NCI-H748 (cell line): ENCODE measurements at regions not wholly inside any gene's neighbourhood (a gene's known extent, or its start where the extent isn't known, plus 50 kb on each side); places are given as distances from the start of the nearest gene placed in this dataset.

Experiments used
- DNase-seq: peaks from one replicate; lab custom pipeline; 2025; ENCODE audit not compliant: unreplicated experiment; lab: John Stamatoyannopoulos, UW

- DNase-seq = no peak
Measured at GRCh38 chr6:44660561-44661220, 273.2 kb downstream of the CDC5L start.

DNA sequence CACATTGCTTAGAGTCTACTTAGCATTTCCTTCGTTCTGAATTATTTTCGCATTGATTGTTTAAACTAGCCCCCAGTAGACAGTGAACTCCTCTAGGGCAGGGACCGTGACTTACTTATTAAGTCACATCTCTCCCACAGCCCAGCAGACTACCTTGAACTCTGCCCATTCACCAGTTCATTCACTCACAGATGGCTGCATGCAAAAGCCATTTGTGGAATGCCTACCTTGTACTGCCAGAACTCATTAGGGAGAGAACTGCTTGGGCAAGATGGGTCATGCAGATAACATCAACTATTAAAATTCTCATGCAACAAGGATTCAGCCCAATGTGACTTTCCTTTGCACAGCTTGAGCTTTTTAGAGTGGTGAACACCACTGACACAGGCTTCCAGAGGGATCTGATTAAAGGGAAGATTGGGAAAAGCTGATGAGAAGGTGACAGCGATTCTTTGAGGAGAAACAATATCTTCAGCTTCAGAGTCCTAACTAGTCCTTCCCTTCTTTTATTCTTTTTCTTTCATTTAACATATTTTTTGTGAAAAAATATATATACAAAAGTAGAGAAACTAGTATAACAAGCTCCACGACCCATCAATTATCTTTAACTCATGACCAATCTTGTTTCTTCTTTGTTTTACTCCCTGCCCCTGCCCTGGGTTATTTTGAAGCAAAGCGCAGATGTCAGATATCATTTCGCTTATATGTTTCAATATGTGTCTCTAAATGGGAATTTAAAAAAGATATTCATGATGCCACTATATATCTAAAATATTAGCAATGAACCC lies 273.9 kb downstream of the CDC5L start:
- DNase-seq = no peak

DNA sequence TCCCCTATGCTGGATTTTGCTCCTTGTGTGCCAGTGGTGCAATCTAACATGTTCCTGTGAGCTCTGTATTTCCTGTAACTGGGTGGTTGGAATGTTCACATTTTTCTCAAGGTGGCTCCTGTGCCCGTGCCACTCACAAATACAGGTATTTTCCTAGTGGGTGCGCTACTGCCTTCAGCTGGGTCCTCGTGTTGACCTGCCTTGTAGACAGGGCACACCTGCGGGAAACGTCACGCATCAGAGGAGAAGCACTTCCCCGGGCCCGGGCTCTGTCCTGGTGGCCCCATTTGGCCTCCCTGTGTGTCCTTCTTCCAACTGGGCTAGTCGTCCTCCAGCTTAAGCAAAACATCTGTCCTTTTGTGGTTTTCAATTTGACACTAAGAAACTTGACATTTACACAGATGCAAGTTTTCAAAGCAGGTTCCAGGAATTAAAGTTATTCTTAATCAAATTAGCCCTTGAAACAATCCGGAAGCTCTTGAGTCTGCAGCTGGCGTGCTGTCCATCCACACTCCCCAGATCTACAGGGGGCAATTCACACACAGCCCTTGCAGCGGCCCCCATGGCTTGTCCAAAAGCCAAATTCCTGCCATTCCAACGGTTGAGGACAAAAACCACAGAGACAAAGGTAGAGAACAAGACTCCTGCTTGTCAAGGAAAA lies 275.1 kb downstream of the CDC5L start:
- peak; percentile 37 for DNase-seq

GRCh38 chr6:44663860-44664634 lies 276.5 kb downstream of the CDC5L start:
- no peak for DNase-seq

DNA sequence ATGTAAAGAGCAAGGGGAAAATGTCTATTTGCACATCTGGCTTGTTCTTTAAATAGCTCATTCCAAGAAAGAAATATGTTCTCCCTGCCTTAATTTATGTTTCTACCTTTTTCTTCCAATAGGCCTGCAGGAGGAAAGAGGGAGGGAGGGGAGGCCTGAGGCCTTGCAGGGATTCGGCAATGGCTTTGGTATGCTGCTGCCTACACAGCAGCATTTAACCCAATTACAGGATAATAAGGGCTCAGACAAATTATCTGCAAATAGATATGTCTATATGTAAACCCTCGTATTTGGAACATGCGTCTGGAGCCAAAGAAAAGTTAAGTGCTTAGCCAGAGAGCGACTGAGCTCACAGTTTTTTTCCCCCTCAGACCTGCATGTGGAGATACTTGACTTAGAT lies 277.2 kb downstream of the CDC5L start:
- DNase-seq = peak; percentile 39

DNA sequence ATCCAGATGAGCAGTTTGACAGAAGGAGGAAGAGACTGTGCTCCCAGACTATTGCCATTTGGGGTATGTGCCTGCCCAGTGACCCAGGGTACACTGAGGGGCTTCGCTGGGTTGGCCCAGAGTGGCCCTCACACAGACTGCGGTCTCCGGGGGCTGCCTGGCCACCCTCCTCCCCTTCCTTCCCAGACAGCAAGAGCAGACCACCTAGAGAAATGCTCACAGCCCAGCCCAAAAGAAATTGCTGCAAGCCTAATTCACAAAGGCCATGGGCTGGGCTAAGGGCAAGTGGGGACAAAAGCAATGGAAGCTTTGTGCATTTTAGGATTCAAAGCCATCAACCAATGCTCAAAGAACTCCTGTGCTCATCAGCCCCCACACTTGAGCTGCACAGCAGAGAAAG lies 277.6 kb downstream of the CDC5L start:
- no peak for DNase-seq

GRCh38 chr6:44665683-44666082 lies 278.2 kb downstream of the CDC5L start:
- no peak for DNase-seq

- DNase-seq = no peak
Measured at GRCh38 chr6:44666324-44666723, 278.8 kb downstream of the CDC5L start.

DNA sequence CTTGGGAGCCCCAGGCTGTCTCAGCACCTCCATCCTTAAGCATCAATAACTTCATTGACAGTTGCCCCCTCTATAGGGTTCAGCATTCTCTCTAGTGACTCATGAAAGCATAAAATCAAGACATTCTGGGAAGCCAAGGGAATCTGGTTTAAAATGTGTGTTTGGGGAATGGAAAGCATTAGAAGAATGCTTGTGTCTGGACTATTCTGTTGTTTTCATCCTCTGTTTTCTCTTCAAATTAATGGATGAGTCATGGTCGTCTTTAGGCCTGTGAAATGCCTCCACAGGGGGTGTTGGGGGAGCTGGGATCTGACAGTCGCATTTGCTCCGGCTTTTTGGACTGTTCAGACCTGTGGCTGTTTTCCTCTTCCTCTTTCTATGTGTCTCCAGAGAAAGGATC lies 279.7 kb downstream of the CDC5L start:
- no peak for DNase-seq

DNA sequence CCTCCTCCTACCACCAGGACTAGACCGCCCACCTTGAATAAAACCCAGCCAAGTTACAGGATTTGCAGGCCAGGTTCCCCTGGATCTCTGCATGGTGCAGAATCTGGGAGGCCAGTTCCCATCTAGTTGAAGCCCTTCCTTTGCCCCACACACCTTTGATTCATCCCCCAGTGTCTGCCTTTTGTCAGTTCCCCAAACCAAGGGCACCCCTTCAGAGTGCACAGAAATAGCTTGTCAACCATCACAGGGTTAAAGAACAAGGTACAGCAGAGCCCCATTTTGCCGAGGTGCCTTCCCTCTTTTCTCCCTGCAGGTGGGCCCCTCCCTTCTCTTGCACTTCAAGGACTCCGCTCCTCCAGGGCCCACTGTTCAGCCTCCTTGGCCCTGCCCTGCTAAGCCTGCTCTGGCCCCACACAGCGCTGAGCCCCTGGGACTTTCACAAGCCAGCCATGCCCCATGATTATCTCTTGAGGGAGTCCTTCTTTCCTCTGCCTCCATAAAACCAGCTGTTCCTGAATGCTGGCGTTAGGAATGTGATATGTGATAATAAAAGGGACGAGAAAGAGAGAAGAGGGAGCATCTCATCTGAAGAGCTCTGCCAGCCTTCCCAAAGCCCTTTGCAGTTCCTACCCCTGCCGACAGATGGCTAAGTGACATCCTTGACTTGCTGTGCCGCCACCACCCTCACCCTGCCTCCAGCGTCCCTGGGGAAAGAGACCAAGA lies 280.3 kb downstream of the CDC5L start:
- DNase-seq = peak; percentile 39

DNA sequence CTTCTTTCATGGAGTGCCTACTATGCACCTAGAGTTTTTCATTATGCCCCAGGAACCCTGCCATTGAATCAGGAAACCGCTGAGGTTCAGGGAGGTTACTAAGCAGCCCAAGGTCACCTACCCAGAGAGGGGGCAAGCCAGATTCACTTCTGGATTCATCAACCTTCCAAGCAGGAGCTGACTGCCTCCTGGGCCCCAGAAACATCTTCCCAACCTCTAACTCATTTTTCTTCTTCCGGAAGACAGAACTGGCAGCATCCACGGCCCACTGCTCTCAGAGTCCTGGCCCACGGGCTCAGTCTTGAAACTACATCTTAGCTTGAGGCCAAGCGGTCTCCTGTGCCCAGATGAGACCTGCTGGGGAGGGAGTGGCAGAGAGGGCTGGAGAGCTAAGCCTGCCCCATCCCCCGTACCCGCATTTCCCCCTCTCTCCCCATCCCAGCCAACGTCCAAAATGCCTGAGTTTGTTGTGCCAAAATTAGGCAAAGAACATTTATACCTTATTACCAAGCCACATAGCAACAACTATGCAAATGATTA lies 281.0 kb downstream of the CDC5L start:
- DNase-seq = no peak

DNA sequence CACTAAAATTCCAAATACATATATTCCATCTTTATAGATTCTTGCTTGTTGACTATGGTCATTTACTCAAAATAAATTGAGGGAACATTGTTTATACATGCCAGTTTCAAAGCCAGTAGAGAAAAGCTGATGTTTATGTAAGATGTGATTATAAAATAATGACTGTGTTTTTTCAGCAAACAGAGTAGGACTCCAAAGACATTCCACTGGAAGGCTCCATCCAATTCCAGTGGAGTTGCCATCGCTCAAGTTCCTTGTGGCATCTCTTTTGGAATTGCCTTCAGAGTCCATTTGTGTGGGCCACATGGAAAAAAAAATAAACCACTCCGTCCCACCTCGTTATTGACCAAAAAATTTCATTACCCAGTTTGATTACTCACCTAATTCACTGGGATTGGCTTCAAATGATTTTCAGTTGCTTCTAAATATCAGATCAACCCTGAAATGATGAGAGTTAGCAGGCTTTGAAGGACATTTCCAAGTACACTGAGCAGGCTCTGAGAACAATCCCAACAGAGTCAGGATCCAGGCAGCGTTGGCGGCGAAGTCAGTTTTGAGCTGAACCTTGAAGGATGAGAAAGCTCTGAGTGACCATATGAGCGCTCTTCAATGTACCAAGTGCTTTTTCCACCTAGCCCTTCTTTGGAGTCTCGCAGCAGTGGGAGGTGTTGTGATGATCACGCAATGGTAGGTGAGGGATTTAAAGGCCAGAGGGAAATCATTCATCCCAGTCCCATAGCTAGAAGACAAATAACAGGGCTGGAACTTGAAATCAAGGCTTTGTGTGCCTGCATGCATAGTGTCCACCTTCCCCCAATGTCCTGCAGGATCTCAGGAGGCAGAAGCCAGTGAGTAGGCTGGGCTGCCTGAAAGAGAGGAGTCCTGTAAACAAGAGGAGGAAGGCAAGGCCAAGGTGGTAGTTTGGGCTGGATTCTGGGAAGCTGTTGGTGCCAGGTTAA lies 281.7 kb downstream of the CDC5L start:
- DNase-seq = no peak

DNA sequence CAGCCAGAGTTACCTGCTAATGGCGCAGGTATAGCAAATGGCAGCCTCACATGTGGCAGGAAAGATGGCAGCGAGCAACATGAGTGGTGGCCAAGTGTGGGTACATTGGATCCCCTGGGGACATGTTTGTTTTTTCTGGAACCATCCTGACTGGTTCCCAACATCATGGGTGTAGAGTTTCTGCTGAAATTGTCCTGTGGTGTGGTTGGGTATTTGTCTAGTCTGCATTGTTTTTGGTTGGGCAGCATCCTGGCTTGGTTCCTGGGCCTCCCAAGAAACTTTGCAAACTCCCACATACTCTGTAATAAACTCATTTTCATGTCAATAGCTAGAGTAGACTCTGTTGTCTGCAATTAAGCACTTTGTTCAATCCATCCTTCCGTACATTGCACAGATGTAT lies 282.6 kb downstream of the CDC5L start:
- no peak for DNase-seq

DNA sequence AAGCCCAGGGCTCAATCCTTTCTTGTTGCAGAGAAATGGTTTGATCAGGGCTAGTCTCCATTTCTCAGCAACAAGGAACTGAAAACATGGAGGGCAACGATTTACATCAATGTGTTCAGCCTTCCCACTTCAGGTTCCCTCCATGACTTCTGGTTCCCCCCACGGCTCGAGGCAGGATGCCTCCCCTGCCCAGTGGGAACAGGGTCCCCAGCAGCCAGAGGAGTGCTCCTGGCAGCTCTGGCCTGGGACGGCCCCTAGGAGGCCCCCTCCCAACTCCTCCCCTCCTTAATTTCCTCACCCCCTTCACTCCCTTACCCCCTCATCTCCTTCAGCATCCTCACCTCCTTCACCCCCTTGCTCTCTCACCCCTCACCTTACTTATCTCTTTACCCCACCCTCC lies 283.8 kb downstream of the CDC5L start:
- no peak for DNase-seq

DNA sequence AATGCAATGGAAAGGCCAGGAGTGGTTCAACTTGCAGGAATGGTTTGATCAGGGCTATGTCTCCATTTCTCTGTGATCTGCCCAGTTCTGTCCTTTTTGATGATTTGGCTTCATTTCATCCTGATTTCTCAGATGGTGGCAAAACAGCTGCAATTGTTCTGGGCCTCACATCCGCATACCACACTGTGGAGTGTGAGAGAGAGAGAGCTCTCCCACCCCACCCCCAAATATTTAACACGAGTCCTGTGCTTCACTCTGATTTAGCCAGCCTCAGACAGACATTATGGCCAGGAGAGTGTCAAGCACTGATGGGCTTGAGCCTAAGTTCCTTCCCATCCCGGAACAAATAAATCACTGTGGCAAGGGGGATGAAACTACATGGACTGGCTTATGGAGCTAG lies 284.6 kb downstream of the CDC5L start:
- no peak for DNase-seq

GRCh38 chr6:44672841-44673240 lies 285.3 kb downstream of the CDC5L start:
- DNase-seq = no peak

GRCh38 chr6:44674226-44675155 lies 287.0 kb downstream of the CDC5L start:
- DNase-seq = no peak

GRCh38 chr6:44675449-44675848 lies 287.9 kb downstream of the CDC5L start:
- DNase-seq = no peak
